Panc1 (cell line): ENCODE measurements at regions not wholly inside any gene's neighbourhood (a gene's known extent, or its start where the extent isn't known, plus 50 kb on each side); places are given as distances from the start of the nearest gene placed in this dataset.

Experiments used
- ATAC-seq: fragments of 200-7000 bp; cut with Tn5 transposase; 2 replicates; pipeline ENCODE4 v1.9.1; 2020; ENCODE audit warnings: mild to moderate bottlenecking, moderate library complexity
- BruUV-seq: library from RNA; stranded (reverse); fragments of 400-500 nt; replicated peaks from 2 replicates; lab custom pipeline; 2021; lab: Mats Ljungman, UMichigan
- CTCF ChIA-PET: fragments of 300-600 bp; sonication (Branson Sonifier 250); formaldehyde crosslinking; loops from one replicate; lab custom pipeline; 2022; ENCODE audit warnings: antibody characterized with exemption; lab: Charles Lee
- POLR2A ChIA-PET: fragments of 300-600 bp; sonication (Branson Sonifier 250); formaldehyde crosslinking; loops from one replicate; lab custom pipeline; 2022; ENCODE audit warnings: antibody characterized with exemption; lab: Charles Lee
- DNase-seq: peaks from one replicate; pipeline ENCODE4 v3.0.0-alpha.2; 2010; ENCODE audit warnings: low read depth, low spot score
- H3K27ac ChIP-seq: 2 replicates; pipeline ENCODE4 v1.5.1; 2011; ENCODE audit warnings: mild to moderate bottlenecking, low read length, inconsistent platforms
- H3K27me3 ChIP-seq: fragments of 200-500 bp; sonication (Bioruptor generic); 2 replicates; pipeline ENCODE4 v1.6.0; 2014; ENCODE audit warnings: low read length, inconsistent platforms; ENCODE audit not compliant: control insufficient read depth, insufficient read depth
- H3K36me3 ChIP-seq: fragments of 200-500 bp; sonication (Bioruptor generic); 2 replicates; pipeline ENCODE4 v1.5.1; 2014; ENCODE audit warnings: inconsistent platforms, mild to moderate bottlenecking, low read length, moderate library complexity; ENCODE audit not compliant: control insufficient read depth, insufficient read depth
- H3K4me1 ChIP-seq: 2 replicates; pipeline ENCODE4 v1.5.1; 2011; ENCODE audit warnings: inconsistent platforms, mild to moderate bottlenecking, low read length, moderate library complexity; ENCODE audit not compliant: control insufficient read depth, insufficient read depth
- H3K4me3 ChIP-seq, 2 experiments: 2 replicates each; pipeline ENCODE4 v1.5.1; 2011 to 2012; ENCODE audit warnings: low read depth in 2 of 2, low read length in 2 of 2, mild to moderate bottlenecking in 2 of 2, inconsistent platforms in 1 of 2, moderate library complexity in 1 of 2
- H3K9me3 ChIP-seq: fragments of 200-500 bp; sonication (Bioruptor generic); 2 replicates; pipeline ENCODE4 v1.5.1; 2014; ENCODE audit warnings: low read depth, mild to moderate bottlenecking, inconsistent platforms, low read length, moderate library complexity; ENCODE audit not compliant: control insufficient read depth, insufficient read depth
- CTCF ChIP-seq: fragments of 450-650 bp; IDR thresholded peaks from 2 replicates; pipeline ENCODE4 v1.5.1; 2017; ENCODE audit warnings: mild to moderate bottlenecking
- POLR2AphosphoS5 ChIP-seq: IDR thresholded peaks from 2 replicates; pipeline ENCODE4 v1.6.1; 2012; ENCODE audit warnings: mild to moderate bottlenecking, low read depth, low read length, moderate library complexity
- REST ChIP-seq, 2 experiments: IDR thresholded peaks; 2 replicates each; pipeline ENCODE4 v1.6.1; 2011 to 2012; ENCODE audit warnings: low read depth in 2 of 2, control low read depth in 1 of 2, low read length in 1 of 2, mild to moderate bottlenecking in 1 of 2, moderate library complexity in 1 of 2; ENCODE audit not compliant: insufficient read depth in 1 of 2
- SIN3A ChIP-seq: IDR thresholded peaks from 2 replicates; pipeline ENCODE4 v1.6.1; 2012; ENCODE audit warnings: low read depth, mild to moderate bottlenecking, low read length, moderate library complexity, borderline replicate concordance; ENCODE audit not compliant: insufficient read depth
- TCF7L2 ChIP-seq: IDR thresholded peaks from 2 replicates; pipeline ENCODE4 v1.6.1; 2011; ENCODE audit warnings: mild to moderate bottlenecking, low read depth, low read length, inconsistent platforms
- in situ Hi-C: cut with HindIII; loops from 2 replicates; pipeline ENCODE4 v1.10.0; 2016; ENCODE audit warnings: low sequenced_read_pairs, low pct_unique_long_range_greater_than_20kb
- intact Hi-C: fragments of 100-400 bp; cut with micrococcal nuclease; formaldehyde crosslinking; loops from one replicate; pipeline ENCODE4 v1.10.0; 2022; ENCODE audit not compliant: unreplicated experiment

DNA sequence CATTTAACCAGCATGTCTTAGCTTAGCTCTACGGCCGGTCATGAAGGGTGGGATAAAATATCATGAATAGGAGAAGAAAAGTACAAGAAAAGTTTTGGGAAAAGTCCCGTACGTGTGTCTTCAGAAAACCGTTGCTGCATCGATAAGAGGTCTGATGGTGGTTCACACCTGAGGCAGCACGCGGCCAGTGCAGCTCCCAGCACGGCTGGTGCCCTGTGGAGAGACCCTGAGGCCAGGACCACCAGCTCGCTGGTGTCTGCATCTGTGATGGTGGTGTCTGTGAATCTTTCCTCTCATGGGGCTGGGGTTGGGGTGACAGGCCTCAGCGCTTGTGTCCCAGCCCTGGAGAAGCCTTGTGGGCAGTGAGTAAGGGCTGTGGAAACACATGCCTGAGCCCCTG lies 148.9 kb upstream of the IRX4 start:
- CTCF ChIA-PET: no interaction called here
- no TSS peak for BruUV-seq
- H3K4me3 ChIP-seq: no peak overlapping the region
- H3K4me1 ChIP-seq: no peaks in the 10 kb centered on the region
- intact Hi-C loops (no loop called here), in situ Hi-C loops (no loop called here)
- no peak overlapping the region for H3K27ac ChIP-seq
- no peak for TF ChIP-seq SIN3A
- TF ChIP-seq TCF7L2: no peak
- TF ChIP-seq POLR2AphosphoS5: no peak
- TF ChIP-seq REST (IDR thresholded peaks at IDR 0.05; ENCODE audit: insufficient read depth in 1 of 2, low read depth in 2 of 2, low read length in 1 of 2): no peak
- no peak for TF ChIP-seq CTCF
- DNase-seq (no peak), ATAC-seq (no peak)
- H3K27me3 ChIP-seq: peaks cover 36% of the 10 kb centered on the region
- H3K36me3 ChIP-seq: no peaks in the 10 kb centered on the region
- no peaks in the 10 kb centered on the region for H3K9me3 ChIP-seq
- POLR2A ChIA-PET: no interaction called here

DNA sequence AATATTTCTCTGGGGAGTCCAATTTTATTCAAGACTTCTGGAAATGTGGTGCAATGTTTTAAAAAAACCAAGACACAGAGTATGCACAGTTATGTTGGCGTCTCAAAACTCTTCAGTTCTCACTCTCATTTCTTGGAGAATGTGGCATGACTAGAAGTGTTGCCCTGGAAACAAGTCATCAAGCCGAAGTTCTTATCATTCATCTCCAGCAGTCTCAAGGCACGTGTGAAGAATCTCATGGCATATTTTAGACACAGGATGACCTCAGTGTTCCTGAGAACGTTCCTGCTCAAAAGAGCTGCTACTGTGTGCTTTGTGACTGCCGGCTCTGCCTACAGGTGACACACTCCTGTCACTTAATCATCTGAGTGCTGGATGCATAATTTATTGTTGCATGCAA lies 147.4 kb upstream of the IRX4 start:
- POLR2A ChIA-PET: no interaction called here
- Histone ChIP-seq H3K36me3 (no peaks in the 10 kb centered on the region), H3K27ac (no peak overlapping the region), H3K9me3 (no peaks in the 10 kb centered on the region), H3K27me3 (peaks cover 42% of the 10 kb centered on the region), H3K4me3 (no peak overlapping the region), H3K4me1 (no peaks in the 10 kb centered on the region)
- in situ Hi-C loops (no loop called here), intact Hi-C loops (no loop called here)
- ATAC-seq (no peak), DNase-seq (no peak)
- TF ChIP-seq REST (IDR thresholded peaks at IDR 0.05; ENCODE audit: insufficient read depth in 1 of 2, low read depth in 2 of 2, low read length in 1 of 2): no peak
- no peak for TF ChIP-seq CTCF
- no peak for TF ChIP-seq TCF7L2
- no peak for TF ChIP-seq POLR2AphosphoS5
- no peak for TF ChIP-seq SIN3A
- BruUV-seq: no TSS peak
- CTCF ChIA-PET: no interaction called here
